Femur (tissue), 1 donor: ENCODE measurements at regions not wholly inside any gene's neighbourhood (a gene's known extent, or its start where the extent isn't known, plus 50 kb on each side); places are given as distances from the start of the nearest gene placed in this dataset.
"Not testable (repeated sequence)": the region's sequence is repeated elsewhere in the genome, so short reads cannot be mapped to it uniquely, and the experiment has no call there.

Source experiments
- DNase-seq: peaks from one replicate; pipeline ENCODE4 v3.0.0-alpha.2; 2017

DNA sequence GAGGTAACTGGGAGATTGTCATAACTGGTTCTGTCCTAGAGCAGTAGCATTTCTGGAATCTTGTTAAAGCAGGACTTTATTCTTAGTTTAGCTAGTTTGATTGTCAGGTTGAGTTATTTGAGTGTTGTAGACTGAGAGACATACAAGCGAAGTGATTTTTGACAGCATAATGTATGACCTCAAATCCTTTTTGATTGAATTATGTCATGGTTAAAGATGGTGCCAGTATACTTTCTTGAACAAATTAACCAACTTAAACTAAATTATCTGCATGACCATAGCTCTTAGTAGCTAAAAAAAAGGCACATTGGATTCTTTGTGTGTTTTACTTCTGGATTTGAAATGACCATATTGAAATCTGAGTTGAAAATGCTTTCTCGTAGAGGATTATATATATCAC lies 626.6 kb downstream of the TMTC2 start:
- DNase-seq, result no peak

GRCh38 chr12:83276904-83277303 lies 590.2 kb downstream of the TMTC2 start:
- DNase-seq, result no peak

GRCh38 chr12:83271201-83271600 lies 584.5 kb downstream of the TMTC2 start:
- DNase-seq, result no peak

- DNase-seq, result no peak
These were observed 579.1 kb downstream of the TMTC2 start for GRCh38 chr12:83265808-83266207.

DNA sequence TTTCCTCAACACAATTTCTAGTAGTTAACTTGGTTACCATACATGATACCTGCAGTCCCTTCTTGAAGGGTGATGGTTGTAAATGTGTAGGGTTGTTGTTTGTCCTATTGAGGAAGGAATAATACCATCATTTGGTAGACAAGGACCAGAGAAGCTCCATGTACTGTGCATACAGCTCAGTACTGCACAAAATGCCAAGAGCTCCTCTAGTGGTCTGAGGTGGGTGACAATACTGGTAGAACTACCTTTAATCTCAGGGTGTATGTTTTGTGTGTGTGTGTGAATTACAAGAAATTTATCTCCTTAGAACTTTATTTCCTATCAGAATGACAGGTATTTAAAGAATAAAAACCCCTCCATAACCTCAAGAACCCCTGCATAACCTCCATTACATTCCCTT lies 575.3 kb downstream of the TMTC2 start:
- DNase-seq, result no peak

DNA sequence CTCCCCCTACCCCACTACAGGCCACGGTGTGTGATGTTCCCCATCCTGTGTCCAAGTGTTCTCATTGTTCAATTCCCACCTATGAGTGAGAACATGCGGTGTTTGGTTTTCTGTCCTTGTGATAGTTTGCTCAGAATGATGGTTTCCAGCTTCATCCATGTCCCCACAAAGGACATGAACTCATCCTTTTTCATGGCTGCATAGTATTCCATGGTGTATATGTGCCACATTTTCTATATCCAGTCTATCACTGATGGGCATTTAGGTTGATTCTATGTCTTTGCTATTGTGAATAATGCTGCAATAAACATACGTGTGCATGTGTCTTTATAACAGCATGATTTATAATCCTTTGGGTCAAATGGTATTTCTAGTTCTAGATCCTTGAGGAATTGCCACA lies 573.4 kb downstream of the TMTC2 start:
- DNase-seq, result not testable (repeated sequence)

DNA sequence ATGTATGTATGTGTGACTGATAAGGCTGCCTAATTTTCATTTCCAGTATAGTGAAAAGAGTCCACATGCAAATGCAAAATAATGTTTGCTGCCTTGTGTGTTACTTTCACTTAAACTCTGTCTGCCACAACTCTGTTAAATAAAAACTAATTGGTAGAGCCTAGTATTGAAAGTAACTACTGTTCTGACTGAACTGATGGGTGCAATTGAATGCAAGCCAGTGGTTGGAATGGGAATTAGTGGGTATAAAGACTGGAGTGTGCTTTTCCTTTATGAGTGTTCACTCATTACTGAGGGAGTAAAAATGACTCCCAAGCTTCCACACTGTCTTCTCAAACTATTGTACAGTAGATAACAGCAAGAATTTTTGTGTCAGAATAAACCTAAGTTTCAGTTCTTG lies 571.0 kb downstream of the TMTC2 start:
- no peak for DNase-seq

DNA sequence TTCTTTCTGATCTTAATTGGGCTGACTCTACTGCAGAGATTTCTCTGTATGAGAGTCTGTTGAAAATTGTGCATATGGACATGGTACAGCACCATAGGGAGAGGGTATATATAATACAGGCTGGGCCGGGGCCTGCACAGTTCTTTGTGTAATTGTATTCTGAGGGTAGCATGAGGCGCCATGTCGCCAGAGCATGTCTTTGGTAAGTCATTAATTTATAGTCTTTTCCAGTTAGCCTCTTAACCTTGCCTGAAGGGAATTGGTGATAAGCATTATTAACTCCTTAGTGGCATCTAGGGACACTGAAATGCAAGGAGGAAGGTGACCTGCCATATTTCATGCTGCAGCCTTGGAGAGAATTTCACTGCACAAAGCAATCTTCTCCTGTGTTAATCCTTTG lies 569.9 kb downstream of the TMTC2 start:
- no peak for DNase-seq

DNA sequence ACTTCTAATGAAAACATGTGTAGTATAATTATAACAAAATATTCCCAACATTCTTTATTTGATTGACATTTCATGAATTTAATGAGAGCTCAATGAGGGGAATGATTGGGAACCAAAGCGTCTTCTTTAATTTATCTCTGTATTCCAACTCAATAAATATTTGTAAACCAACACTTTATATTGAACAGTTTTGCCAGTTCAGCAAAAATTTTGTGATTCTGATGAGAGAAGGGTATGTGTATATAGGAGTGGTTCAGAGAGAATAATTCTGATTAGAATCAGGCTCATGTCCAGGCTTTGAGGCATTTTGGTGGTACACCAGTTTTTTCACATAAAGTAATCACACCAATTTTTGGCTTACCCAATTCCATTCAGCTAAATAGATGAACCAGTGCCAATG lies 564.2 kb downstream of the TMTC2 start:
- DNase-seq, result no peak

GRCh38 chr12:83245156-83245555 lies 558.5 kb downstream of the TMTC2 start:
- DNase-seq, result no peak

DNA sequence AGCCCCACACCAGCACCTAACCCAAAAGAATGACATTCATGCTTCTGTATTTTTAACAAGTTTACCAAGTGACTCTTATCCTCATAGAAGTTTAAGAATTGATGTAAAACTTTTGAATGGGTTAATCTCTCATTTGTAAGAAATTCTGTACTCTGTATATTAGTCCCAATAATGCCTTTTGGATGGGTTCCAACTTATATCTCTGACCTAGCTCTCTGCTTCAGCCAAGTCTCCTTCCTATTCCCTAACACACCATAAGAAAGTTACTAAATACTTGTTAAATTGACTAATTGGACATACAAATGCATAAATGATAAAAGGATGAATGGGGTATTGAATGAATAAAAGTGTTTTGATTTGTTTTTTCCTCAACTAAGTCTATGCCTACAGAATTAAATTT lies 557.3 kb downstream of the TMTC2 start:
- no peak for DNase-seq

- not testable (repeated sequence) for DNase-seq
These were observed 547.3 kb downstream of the TMTC2 start for GRCh38 chr12:83233987-83234386.

GRCh38 chr12:83226960-83227359 lies 540.3 kb downstream of the TMTC2 start:
- DNase-seq, result not testable (repeated sequence)

GRCh38 chr12:83225806-83226205 lies 539.1 kb downstream of the TMTC2 start:
- no peak for DNase-seq

DNA sequence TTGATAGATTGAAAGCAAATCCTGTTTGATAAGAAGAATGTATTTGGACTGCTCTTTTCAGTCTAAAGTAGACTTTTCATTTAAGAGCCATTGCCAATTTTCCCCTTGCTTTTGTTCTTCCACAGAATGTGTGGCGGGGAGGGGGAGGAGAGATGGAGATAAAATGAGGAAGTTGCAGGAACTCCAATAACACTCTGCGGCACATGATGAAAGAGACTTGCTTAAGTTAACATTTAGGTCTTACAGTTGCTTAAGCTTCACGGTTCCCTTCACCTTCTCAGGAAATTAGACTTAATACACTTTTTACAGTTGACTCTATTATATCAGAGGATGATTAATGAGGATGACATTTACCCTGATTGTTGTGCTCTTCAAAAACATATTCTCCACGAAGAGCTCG lies 537.3 kb downstream of the TMTC2 start:
- DNase-seq, result no peak

DNA sequence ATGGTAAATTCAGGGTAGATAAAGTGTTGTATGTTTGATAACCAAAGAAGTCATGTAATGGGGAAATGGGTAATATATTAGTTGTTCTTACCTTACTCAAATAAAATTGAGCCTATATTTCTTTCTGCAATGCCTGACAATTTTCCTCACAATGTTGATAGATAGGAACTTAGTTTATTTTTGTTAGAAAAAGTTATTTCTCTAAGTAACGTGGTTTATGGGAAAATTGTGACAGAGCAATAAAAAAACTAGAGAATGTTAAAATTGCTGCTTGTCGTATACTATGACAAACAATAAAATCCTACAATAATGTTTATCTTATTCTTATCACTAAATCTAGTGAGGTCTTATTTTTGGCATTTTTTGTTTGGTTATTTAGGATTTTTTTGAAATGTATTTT lies 534.1 kb downstream of the TMTC2 start:
- no peak for DNase-seq

DNA sequence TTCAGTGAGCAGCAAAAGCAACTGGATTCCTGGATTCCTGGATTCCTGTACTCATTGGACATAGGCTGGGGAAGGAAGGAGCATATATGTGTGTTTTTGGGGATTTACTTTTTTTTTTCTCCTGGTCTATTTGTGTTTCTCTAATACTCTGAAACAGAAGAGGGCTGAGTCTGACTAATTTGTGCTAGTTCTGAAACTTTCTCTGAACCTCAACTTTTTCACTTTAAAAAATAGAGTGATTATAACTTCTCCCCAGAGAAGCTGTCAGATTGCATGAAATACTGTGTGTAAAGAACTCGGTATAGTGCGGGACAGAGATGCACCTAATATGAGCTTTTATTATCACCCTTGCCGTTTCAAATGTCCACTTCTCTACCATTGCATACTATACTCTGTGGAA lies 529.5 kb downstream of the TMTC2 start:
- DNase-seq, result no peak

- no peak for DNase-seq
These were observed 527.5 kb downstream of the TMTC2 start for GRCh38 chr12:83214185-83214584.

- no peak for DNase-seq
These were observed 524.2 kb downstream of the TMTC2 start for GRCh38 chr12:83210933-83211332.

- DNase-seq, result no peak
These were observed 512.4 kb downstream of the TMTC2 start for GRCh38 chr12:83199069-83199468.

- DNase-seq, result no peak
These were observed 511.7 kb downstream of the TMTC2 start for GRCh38 chr12:83198291-83199015.

- DNase-seq, result no peak
These were observed 510.8 kb downstream of the TMTC2 start for GRCh38 chr12:83197483-83197914.

DNA sequence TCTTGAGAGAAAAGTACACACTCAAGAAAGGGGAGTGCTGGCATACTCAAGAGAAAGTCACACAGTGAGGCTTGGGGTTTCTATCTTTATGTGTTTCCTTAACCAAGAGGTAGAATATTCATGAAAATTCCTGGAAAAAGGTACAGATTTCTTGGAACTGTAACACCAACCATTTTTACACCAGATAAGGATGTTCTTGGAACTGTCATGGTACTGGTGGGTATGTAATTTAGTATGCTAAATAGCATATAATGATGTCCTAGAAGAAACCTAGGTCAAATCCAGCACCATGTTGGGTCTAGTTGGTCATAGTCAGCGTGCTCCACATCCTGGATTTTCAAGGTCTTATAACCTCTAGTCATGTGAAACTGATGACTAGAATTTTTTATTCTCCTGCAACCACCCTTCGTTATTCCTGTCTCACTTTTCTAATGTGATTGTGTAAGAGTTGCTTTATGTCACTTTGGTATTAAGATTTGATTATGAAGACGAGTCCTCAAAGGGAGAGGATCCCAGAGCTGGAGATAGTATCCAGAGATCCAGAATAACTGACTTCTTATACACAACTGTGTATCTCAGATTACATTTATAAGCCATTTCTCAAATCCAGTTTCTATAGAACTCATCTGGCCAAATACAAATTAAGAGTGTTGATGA lies 510.1 kb downstream of the TMTC2 start:
- DNase-seq, result no peak

GRCh38 chr12:83190631-83191390 lies 504.1 kb downstream of the TMTC2 start:
- DNase-seq, result no peak
